Uterus (tissue), 2 donors: ENCODE measurements at regions not wholly inside any gene's neighbourhood (a gene's known extent, or its start where the extent isn't known, plus 50 kb on each side); places are given as distances from the start of the nearest gene placed in this dataset.

Experiments used
- CTCF ChIP-seq, 4 experiments: fragments of 200-600 bp in 2 of 4; fragments of 450-650 bp in 2 of 4; sonication (generic) in 2 of 4; IDR thresholded peaks; one replicate each; pipeline ENCODE4 v1.5.1; 2016 to 2019; ENCODE audit warnings: antibody characterized with exemption in 4 of 4, mild to moderate bottlenecking in 2 of 4, moderate library complexity in 1 of 4
- POLR2A ChIP-seq, 2 donors: fragments of 450-650 bp; IDR thresholded peaks; one replicate each; pipeline ENCODE4 v1.6.1; 2016; ENCODE audit warnings: antibody characterized with exemption in 2 of 2, mild to moderate bottlenecking in 1 of 2, moderate library complexity in 1 of 2

DNA sequence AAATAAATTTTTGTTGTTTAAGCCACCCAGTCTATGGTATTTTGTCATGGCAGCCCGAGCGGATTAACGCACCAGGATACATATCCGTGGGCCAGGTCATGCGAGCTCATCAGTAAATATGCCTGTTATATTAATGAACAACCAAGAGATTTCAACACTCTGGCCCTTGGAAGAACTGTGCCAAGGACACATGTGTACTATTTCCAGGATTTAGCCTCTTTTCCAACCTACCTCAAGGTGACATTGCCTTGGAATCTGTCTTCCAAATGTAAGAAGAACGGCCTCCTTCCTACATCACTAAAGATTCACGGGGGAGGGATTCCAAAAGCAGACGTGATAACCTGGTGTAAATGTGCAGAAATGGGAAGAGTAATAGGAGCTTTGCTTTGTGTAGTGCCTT lies 72.8 kb upstream of the DYNLRB2 start:
- TF ChIP-seq POLR2A (IDR thresholded peaks at IDR 0.05) (no peak), CTCF (IDR thresholded peaks at IDR 0.05) (no peak)
